GM23338 (cell line): ENCODE measurements at regions not wholly inside any gene's neighbourhood (a gene's known extent, or its start where the extent isn't known, plus 50 kb on each side); places are given as distances from the start of the nearest gene placed in this dataset.
A peak's percentile ranks its signal among the peaks of the same experiment; 100 is the strongest.
"Not testable (repeated sequence)": the region's sequence is repeated elsewhere in the genome, so short reads cannot be mapped to it uniquely, and the experiment has no call there.

Experiments used
- ATAC-seq: fragments of 200-7000 bp; cut with Tn5 transposase; 3 replicates; pipeline ENCODE4 v1.9.1; 2020
- DNase-seq: peaks from one replicate; pipeline ENCODE4 v3.0.0-alpha.2; 2015; ENCODE audit warnings: low spot score
- H2AFZ ChIP-seq: fragments of 200-600 bp; sonication (generic); 2 replicates; pipeline ENCODE4 v1.8.0; 2016; ENCODE audit warnings: antibody characterized with exemption, mild to moderate bottlenecking, moderate library complexity
- H3F3A ChIP-seq: fragments of 200-600 bp; sonication (generic); replicated peaks from 2 replicates; pipeline ENCODE4 v1.8.0; 2017; ENCODE audit warnings: antibody characterized with exemption, mixed run types, low read depth
- H3K27ac ChIP-seq: fragments of 200-600 bp; sonication (generic); 2 replicates; pipeline ENCODE4 v1.6.1; 2016; ENCODE audit warnings: low read depth
- H3K27me3 ChIP-seq: fragments of 200-600 bp; sonication (generic); 2 replicates; pipeline ENCODE4 v1.8.0; 2016; ENCODE audit warnings: mild to moderate bottlenecking, mixed run types, moderate library complexity; ENCODE audit not compliant: insufficient read depth
- H3K36me3 ChIP-seq: fragments of 200-600 bp; sonication (generic); 2 replicates; pipeline ENCODE4 v1.8.0; 2016; ENCODE audit warnings: mild to moderate bottlenecking; ENCODE audit not compliant: insufficient read depth
- H3K4me1 ChIP-seq: fragments of 200-600 bp; sonication (generic); 2 replicates; pipeline ENCODE4 v1.8.0; 2016; ENCODE audit warnings: mild to moderate bottlenecking, moderate library complexity; ENCODE audit not compliant: insufficient read depth
- H3K4me2 ChIP-seq: fragments of 200-600 bp; sonication (generic); 2 replicates; pipeline ENCODE4 v1.7.1; 2017; ENCODE audit warnings: mixed run types
- H3K4me3 ChIP-seq: fragments of 200-600 bp; sonication (generic); 2 replicates; pipeline ENCODE4 v1.6.1; 2016; ENCODE audit warnings: mixed run types
- H3K79me2 ChIP-seq: fragments of 200-600 bp; sonication (generic); replicated peaks from 2 replicates; pipeline ENCODE4 v1.8.0; 2017; ENCODE audit warnings: mild to moderate bottlenecking; ENCODE audit not compliant: insufficient read depth
- H3K9me2 ChIP-seq: fragments of 200-600 bp; sonication (generic); 2 replicates; pipeline ENCODE4 v1.8.0; 2017; ENCODE audit not compliant: insufficient read depth
- H4K20me1 ChIP-seq: fragments of 200-600 bp; sonication (generic); replicated peaks from 2 replicates; pipeline ENCODE4 v1.8.0; 2017; ENCODE audit warnings: mild to moderate bottlenecking; ENCODE audit not compliant: insufficient read depth
- H3K27ac Mint-ChIP-seq: 2 replicates; pipeline ENCODE4 v1.8.0; 2020; ENCODE audit warnings: inconsistent platforms, mild to moderate bottlenecking, moderate library complexity, mixed read lengths
- H3K27me3 Mint-ChIP-seq: 3 replicates; pipeline ENCODE4 v1.8.0; 2022; ENCODE audit warnings: low read depth, mild to moderate bottlenecking, moderate library complexity, mixed read lengths, inconsistent platforms; ENCODE audit not compliant: insufficient read depth, poor library complexity
- H3K36me3 Mint-ChIP-seq: 3 replicates; pipeline ENCODE4 v1.8.0; 2021; ENCODE audit warnings: low read depth, mild to moderate bottlenecking, inconsistent platforms, moderate library complexity, mixed read lengths
- H3K4me1 Mint-ChIP-seq: 3 replicates; pipeline ENCODE4 v1.8.0; 2020; ENCODE audit warnings: mild to moderate bottlenecking, inconsistent platforms, mixed read lengths
- H3K4me3 Mint-ChIP-seq: 3 replicates; pipeline ENCODE4 v1.8.0; 2021; ENCODE audit warnings: moderate library complexity, mild to moderate bottlenecking, inconsistent platforms, mixed read lengths
- H3K9me3 Mint-ChIP-seq: 3 replicates; pipeline ENCODE4 v1.8.0; 2020; ENCODE audit warnings: moderate library complexity, mild to moderate bottlenecking, inconsistent platforms, mixed read lengths
- NANOG ChIP-seq: IDR thresholded peaks from 2 replicates; pipeline ENCODE4 v1.6.1; 2016; ENCODE audit warnings: antibody characterized with exemption, borderline replicate concordance
- STAT1 ChIP-seq: IDR thresholded peaks from one replicate; pipeline ENCODE4 v1.6.1; 2016; ENCODE audit warnings: antibody characterized with exemption; ENCODE audit not compliant: unreplicated experiment
- ZNF114 ChIP-seq: fragments of 250-450 bp; sonication (Bioruptor Pico); IDR thresholded peaks from 2 replicates; pipeline ENCODE4 v1.5.0; 2020; ENCODE audit warnings: mild to moderate bottlenecking, moderate library complexity
- ZNF462 ChIP-seq: fragments of 250-450 bp; sonication (Bioruptor Pico); IDR thresholded peaks from 2 replicates; pipeline ENCODE4 v1.5.0; 2020; ENCODE audit warnings: mild to moderate bottlenecking, moderate library complexity

GRCh38 chr3:153640689-153641665 is 479.0 kb downstream of the RAP2B start:
- no peaks in the 10 kb centered on the region for H3K79me2 ChIP-seq
- H3K4me2 ChIP-seq = peak overlapping the region; percentile 59
- no peaks in the 10 kb centered on the region for H3K36me3 ChIP-seq
- no peak overlapping the region; the same call in 1 of the 2 replicates for H3K4me3 ChIP-seq
- H3K27me3 ChIP-seq = no peaks in the 10 kb centered on the region
- Mint-ChIP-seq H3K9me3 (peaks cover 4% of the 10 kb centered on the region; the same call in 1 of the 3 replicates), H3K4me3 (peak overlapping the region; percentile 30), H3K4me1 (peaks cover 46% of the 10 kb centered on the region), H3K36me3 (peaks cover 18% of the 10 kb centered on the region; the same call in 2 of the 3 replicates), H3K27ac (peak overlapping the region; percentile 95), H3K27me3 (peaks cover 4% of the 10 kb centered on the region)
- H3F3A ChIP-seq = no peaks in the 10 kb centered on the region
- no peaks in the 10 kb centered on the region for H4K20me1 ChIP-seq
- ATAC-seq = peak; percentile 91
- no peak overlapping the region for H2AFZ ChIP-seq
- DNase-seq = peak; percentile 49
- TF ChIP-seq ZNF462 (CRISPR knock-in tag) (peak; percentile 98), STAT1 (no peak), ZNF114 (CRISPR knock-in tag) (peak; percentile 70; the same call in 1 of the 2 replicates)
- H3K27ac ChIP-seq = peak overlapping the region; percentile 97
- H3K9me2 ChIP-seq = peaks cover 2% of the 10 kb centered on the region; the same call in 1 of the 2 replicates
- peaks cover 41% of the 10 kb centered on the region for H3K4me1 ChIP-seq

GRCh38 chr3:153642576-153642975 is 478.6 kb upstream of the ARHGEF26 start:
- peak overlapping the region; percentile 95 for H3K27ac Mint-ChIP-seq
- peaks cover 46% of the 10 kb centered on the region for H3K4me1 Mint-ChIP-seq
- peak; percentile 27 for ATAC-seq
- H3K9me2 ChIP-seq, H4K20me1 ChIP-seq, H3K27me3 ChIP-seq, H3F3A ChIP-seq, H3K36me3 ChIP-seq, H3K27me3 Mint-ChIP-seq, H2AFZ ChIP-seq, H3K79me2 ChIP-seq, H3K9me3 Mint-ChIP-seq: not testable (repeated sequence)
- peak; percentile 85 for TF ChIP-seq NANOG
- H3K27ac ChIP-seq = peak overlapping the region; percentile 97
- peak overlapping the region; percentile 32 for H3K4me3 ChIP-seq
- peak overlapping the region; percentile 34; the same call in 1 of the 3 replicates for H3K4me3 Mint-ChIP-seq
- H3K4me2 ChIP-seq = peak overlapping the region; percentile 59
- peaks cover 18% of the 10 kb centered on the region; the same call in 2 of the 3 replicates for H3K36me3 Mint-ChIP-seq
- DNase-seq = peak; percentile 11
- H3K4me1 ChIP-seq = peaks cover 41% of the 10 kb centered on the region

- ATAC-seq, H4K20me1 ChIP-seq, H3K4me3 Mint-ChIP-seq, H2AFZ ChIP-seq, H3K4me3 ChIP-seq, H3K36me3 ChIP-seq, H3K79me2 ChIP-seq, DNase-seq, H3K27me3 ChIP-seq, H3K27ac ChIP-seq, H3K4me2 ChIP-seq, H3K9me3 Mint-ChIP-seq, H3F3A ChIP-seq, H3K27me3 Mint-ChIP-seq, H3K9me2 ChIP-seq: not testable (repeated sequence)
- peaks cover 18% of the 10 kb centered on the region; the same call in 2 of the 3 replicates for H3K36me3 Mint-ChIP-seq
- peaks cover 41% of the 10 kb centered on the region for H3K4me1 ChIP-seq
- H3K4me1 Mint-ChIP-seq = peaks cover 49% of the 10 kb centered on the region
- H3K27ac Mint-ChIP-seq = peak overlapping the region; percentile 95
Observed at GRCh38 chr3:153643471-153643870, 477.7 kb upstream of the ARHGEF26 start.
